ENCODE measurements at regions not wholly inside any gene's neighbourhood (a gene's known extent, or its start where the extent isn't known, plus 50 kb on each side); places are given as distances from the start of the nearest gene placed in this dataset.
"Not testable (repeated sequence)": the region's sequence is repeated elsewhere in the genome, so short reads cannot be mapped to it uniquely, and the experiment has no call there.

DNA sequence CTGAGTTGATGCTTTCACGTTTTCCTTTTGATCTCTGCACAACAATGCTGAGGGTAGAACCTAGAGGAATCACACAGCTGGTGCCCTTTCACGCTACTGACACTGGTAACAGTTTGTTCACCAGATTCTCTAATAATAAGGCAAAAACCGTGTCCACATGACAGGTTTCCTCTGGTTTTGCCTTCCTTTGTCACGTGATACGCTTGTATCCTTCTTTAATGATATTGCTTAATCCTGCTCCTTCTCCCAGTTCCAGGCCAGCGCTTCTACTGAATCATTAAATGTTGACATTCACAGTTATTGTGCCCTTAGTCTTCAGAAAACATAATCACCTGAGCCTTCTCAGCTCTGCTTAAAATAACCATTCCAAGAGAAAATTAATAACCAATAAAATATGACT, 978.2 kb upstream of the NCAM2 start:
- no peak for DNase-seq

- no peak for DNase-seq
Measured at GRCh38 chr21:20023193-20023592, 975.0 kb upstream of the NCAM2 start.

- no peak for DNase-seq
Measured at GRCh38 chr21:20024741-20025140, 973.5 kb upstream of the NCAM2 start.

- DNase-seq, result no peak
Measured at GRCh38 chr21:20026543-20026942, 971.7 kb upstream of the NCAM2 start.

DNA sequence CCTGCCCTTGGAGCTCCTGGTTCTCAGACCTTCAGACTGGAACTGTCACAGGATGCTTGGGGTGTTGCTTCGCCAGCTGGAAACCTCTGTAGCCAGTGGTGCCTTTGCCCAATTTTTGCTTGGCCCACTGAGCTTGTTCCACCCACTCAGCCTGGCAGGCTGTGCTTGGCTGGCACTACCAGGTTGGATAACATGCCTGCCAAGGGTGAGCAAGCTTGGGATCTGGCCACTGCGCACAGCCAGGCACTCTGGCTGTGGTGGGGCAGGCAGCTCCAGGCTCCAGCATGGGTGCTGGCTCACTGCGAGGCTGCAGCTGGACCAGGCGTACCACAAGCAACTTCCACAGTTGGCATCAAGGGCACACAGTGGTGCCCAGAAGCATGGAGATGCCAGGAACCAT, 967.8 kb upstream of the NCAM2 start:
- no peak for DNase-seq

GRCh38 chr21:20031807-20032206, 966.4 kb upstream of the NCAM2 start:
- no peak for DNase-seq

- DNase-seq, result no peak
Measured at GRCh38 chr21:20040768-20041167, 957.4 kb upstream of the NCAM2 start.

DNA sequence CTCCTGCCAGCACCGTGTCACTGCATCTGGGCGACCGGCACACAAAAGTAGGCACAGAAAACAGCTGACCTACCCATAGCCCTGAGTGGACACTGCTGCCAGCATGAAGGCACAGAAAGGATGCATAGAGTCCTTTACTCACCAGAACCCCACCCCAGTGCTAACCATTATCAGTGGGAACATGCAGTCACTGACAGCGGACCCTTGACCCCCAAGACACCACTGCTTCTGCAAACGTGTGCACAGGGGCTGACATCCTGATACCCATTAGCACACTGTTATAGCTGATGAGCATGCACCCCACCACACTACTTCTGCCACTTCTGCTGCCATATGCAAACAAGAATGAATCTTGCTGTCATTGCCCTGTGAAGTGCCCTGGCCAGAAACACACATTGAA, 953.0 kb upstream of the NCAM2 start:
- DNase-seq, result no peak

DNA sequence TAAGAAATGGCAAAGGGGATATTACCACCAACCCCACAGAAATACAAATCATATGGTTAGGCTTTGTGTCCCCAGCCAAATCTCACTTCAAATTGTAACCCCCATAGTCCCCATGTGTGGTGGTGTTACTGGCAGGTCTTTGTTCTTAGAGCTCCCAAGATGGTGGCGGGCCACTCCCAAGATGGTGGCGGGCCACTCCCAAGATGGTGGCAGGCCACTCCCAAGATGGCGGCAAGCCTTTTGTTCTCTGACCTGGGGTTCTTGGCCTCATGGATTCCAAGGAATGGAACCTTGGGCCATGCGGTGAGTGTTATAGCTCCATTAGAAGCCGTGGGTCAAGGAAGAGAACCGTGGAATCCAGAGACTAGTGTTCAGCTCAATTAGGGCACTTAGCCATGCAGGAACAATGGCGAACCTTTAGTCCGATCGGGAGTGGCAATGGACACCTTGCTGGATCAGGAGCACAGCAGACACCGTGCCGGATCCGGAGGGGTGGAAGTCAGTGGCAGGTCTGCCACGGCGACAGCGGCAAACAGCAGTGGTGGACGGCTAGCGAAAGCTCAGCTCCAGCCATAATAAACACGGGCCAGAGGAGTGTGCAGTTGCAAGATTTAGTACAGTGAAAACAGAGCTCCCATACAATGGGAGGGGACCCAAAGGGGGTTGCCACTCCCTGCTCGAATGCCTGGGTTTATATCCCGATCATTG, 949.9 kb upstream of the NCAM2 start:
- DNase-seq, result not testable (repeated sequence)

DNA sequence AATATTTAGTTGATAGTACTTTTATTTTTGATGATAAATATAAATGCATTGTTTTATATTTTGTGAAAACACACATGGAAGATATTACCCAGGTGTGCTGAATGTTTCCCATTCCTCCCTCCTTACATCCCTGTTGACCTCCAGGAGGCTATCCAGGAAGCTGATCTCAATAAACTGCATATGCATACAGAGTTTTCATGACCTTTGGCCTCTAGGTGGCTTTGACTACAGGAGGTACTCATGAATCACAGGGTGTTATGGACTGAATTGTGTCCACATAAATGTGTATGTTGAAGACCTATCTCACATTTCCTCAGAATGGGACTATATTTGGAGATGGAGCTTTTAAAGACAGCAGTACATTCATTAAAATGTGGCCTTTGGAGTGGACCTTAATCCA, 914.9 kb upstream of the NCAM2 start:
- no peak for DNase-seq

- no peak for DNase-seq
Measured at GRCh38 chr21:20083925-20084324, 914.3 kb upstream of the NCAM2 start.

DNA sequence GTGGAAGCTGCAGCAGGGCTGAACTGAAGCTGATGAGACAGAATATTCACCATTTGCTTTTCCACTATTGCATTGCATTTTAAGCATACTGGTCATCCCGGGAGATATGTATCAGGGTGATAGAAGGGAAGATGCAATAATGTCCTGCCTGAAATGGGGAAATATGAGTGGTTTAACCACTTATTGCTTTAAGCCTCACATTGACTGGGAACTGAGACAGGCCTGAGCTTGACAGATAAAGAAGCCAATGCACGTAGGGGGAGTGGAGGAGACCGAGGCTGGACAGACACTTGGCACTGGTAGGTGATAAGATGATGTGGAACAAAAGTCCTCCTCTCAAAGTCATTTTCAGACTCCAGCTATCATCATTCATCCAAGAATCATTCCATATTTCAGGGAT, 911.7 kb upstream of the NCAM2 start:
- no peak for DNase-seq

DNA sequence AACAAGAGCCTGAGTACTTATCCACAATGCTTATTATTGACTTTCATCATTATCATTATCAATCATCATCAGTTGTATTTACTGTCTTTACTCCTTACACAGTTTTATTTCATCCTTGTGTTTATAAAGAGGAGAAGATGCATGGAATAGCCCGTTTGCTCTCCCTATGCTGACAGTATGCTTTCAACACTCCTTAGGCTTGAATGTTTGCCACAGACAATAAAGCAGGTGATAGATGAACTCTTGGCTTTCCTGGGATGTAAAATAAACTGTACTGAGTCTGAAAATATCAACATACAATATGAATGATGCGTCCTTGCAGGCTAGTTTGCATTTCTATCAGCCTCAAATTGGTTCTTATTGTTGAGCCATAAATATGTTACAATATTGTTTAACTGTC, 891.8 kb upstream of the NCAM2 start:
- DNase-seq, result no peak

- DNase-seq, result no peak
Measured at GRCh38 chr21:20108016-20108415, 890.2 kb upstream of the NCAM2 start.

DNA sequence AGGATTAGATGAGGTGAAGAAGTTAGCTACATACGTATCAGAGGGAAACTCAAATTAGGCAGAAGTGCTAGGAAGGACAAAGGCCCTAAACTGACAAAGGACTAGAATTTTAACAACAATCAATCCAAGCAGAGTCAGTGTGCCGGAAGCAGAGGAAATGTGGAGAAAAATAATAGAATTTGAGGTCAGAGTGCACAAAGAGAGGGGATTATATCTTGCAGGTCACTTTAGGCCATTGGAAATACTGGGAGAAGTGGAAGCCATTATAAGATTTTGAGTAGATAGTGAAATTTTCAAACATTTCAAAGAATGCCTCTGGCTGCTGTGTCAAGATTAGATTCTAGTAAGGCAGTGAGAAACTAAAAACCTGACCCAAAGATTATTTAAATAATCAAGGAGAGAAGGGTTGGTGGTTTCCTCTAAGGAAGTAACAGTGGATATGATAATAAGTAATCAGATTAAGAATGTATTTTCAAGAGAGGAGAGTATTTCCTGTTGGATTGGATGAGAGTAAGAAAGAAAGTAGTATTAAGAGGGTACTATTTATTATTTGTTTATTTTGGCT, 889.2 kb upstream of the NCAM2 start:
- no peak for DNase-seq

GRCh38 chr21:20110368-20110767, 887.8 kb upstream of the NCAM2 start:
- no peak for DNase-seq

GRCh38 chr21:20151741-20152140, 846.5 kb upstream of the NCAM2 start:
- DNase-seq, result no peak

DNA sequence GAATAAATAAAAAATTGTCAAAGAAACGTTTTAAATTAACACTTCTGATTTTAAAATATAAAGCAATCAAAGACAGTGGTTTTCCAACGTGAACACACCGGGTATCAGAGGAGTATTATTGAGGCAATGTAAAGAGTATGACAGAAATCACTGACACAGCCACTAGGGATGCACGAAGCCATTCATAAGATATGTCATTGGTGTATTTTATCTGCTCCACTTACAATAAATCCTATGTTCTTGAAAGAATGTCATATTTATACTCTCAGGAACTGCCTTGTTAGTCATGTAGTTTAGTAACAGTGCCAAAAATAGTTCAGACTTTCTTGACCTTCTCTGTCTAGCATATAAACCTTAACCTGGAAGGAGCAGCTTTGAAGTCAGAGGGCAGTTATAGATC, 835.0 kb upstream of the NCAM2 start:
- DNase-seq, result no peak

GRCh38 chr21:20167059-20167458, 831.1 kb upstream of the NCAM2 start:
- DNase-seq, result no peak

DNA sequence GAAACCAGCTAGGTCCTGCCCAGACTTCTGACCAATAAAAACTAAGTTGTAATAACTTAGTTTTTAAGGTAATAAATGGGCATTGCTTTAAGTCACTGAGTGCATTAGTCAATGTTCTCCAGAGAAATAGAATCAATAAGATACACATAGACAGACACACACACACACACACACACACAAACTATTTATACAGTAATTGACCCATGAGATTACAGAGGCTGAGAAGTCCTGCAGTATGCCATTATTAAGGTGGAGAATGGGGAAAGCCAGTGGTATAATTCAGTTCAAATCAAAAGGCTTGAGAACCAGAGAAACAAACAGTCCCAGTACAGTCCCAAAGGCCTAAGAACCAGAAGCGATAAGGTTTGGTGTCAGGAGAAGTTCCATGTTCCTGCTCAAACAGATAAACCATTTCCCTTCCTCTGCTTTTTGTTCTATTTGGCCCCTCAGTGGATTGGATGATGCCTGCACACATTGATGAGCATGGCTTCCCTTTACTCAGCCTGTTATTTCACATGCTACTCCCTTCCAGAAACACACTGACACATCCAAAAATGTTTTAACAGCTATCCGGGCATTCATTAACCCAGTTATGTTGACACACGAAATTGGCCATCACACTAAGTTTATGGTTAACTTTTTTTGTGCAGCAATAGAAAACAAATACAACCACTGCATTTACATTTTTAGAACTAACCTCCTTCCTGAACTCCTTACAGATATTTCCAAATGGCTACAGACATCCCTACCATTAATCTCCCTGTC, 828.2 kb upstream of the NCAM2 start:
- no peak for DNase-seq

DNA sequence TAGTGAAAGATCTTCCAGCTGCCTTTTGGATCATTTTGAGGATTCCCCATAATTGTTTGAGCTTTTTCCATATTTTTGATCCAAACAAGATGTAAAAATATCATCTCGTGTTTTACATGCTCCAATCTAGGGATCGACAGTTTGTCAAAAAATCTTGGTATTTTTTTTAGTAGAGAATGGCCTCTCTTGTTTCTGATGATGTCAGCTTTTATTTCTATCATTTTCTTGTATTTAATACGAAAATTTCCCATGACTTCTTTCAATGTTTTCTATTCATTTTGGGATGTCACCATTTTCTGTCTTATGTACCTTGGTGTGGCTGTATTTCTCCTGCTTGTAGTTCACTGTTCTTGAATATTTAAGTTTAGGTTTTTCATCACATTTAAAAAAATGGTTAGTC, 812.0 kb upstream of the NCAM2 start:
- no peak for DNase-seq

DNA sequence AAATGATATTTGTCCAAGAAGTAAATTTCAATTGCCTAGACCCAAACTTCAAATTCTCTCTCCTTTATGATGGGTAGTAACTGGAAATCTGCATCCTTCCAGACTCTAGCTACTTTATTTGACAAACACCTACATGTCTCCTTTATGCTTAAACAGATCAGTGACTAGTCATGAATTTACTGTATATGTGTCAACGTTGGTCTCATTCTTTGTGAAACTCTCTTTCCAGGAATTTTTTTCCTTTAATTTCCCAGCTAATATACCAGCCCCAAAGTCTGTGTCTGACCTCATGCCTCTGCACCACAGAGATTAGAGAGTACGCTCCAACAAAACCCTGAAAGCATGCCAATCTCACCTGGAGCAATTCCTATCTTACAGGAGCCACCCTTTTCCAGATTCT, 811.2 kb upstream of the NCAM2 start:
- no peak for DNase-seq

GRCh38 chr21:20201323-20201722, 796.9 kb upstream of the NCAM2 start:
- not testable (repeated sequence) for DNase-seq

DNA sequence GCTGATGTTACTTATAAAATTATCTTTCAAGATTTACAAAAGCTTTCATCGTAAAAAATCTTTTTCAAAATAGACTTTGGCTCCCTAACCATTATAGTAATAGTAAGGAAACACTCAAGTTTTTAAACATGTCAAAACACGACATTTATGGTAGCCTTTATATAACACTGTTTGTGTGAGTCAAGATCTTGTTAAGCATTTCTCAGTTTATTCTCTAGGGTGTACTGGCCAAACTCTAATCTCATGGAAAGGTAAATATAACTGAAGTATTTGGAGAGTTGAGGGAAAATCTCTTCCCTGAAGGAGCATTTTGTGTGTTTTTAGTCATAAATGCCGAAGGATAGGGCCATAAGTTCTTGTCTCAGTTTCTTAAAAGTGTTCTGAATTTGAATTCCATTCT, 790.9 kb upstream of the NCAM2 start:
- DNase-seq, result no peak

Measured in activated CD8-positive, alpha-beta memory T cell treated with anti-CD3 and anti-CD28 coated beads for 24 hours (primary cell).